GM18505 (cell line): ENCODE measurements at regions not wholly inside any gene's neighbourhood (a gene's known extent, or its start where the extent isn't known, plus 50 kb on each side); places are given as distances from the start of the nearest gene placed in this dataset.
A peak's percentile ranks its signal among the peaks of the same experiment; 100 is the strongest.

Experiments
- ATAC-seq: cut with Tn5 transposase; IDR thresholded peaks from one replicate; pipeline ENCODE4 v1.9.1; 2021; ENCODE audit not compliant: unreplicated experiment
- POLR2A ChIP-seq: IDR thresholded peaks from 4 replicates; pipeline ENCODE4 v1.6.1; 2011; ENCODE audit warnings: borderline replicate concordance; ENCODE audit not compliant: insufficient read depth, insufficient read length; ENCODE audit errors: extremely low read depth

- no peak for ATAC-seq
- no peak for TF ChIP-seq POLR2A
These were observed 239.9 kb upstream of the TRPM3 start for GRCh38 chr9:71361357-71361756.

- TF ChIP-seq POLR2A, result no peak
- ATAC-seq, result no peak
These were observed 235.9 kb upstream of the TRPM3 start for GRCh38 chr9:71357346-71357745.

- no peak for TF ChIP-seq POLR2A
- no peak for ATAC-seq
These were observed 234.5 kb upstream of the TRPM3 start for GRCh38 chr9:71355884-71356283.

- TF ChIP-seq POLR2A, result no peak
- no peak for ATAC-seq
These were observed 232.3 kb upstream of the TRPM3 start for GRCh38 chr9:71353720-71354119.

- no peak for ATAC-seq
These were observed 231.4 kb upstream of the TRPM3 start for GRCh38 chr9:71352837-71353236.

GRCh38 chr9:71349218-71349617 is 227.8 kb upstream of the TRPM3 start:
- ATAC-seq, result no peak
- no peak for TF ChIP-seq POLR2A

More at GRCh38 chr9:71352837-71353236, 231.4 kb upstream of the TRPM3 start:
- TF ChIP-seq POLR2A, result no peak

- no peak for ATAC-seq
- TF ChIP-seq POLR2A, result no peak
These were observed 211.9 kb upstream of the TRPM3 start for GRCh38 chr9:71333321-71333720.

GRCh38 chr9:71331603-71332002 is 210.2 kb upstream of the TRPM3 start:
- ATAC-seq, result no peak
- no peak for TF ChIP-seq POLR2A

- TF ChIP-seq POLR2A, result no peak
- ATAC-seq, result no peak
These were observed 208.5 kb upstream of the TRPM3 start for GRCh38 chr9:71329873-71330272.

- no peak for ATAC-seq
- no peak for TF ChIP-seq POLR2A
These were observed 204.9 kb upstream of the TRPM3 start for GRCh38 chr9:71326360-71326759.

- ATAC-seq, result no peak
- TF ChIP-seq POLR2A, result no peak
These were observed 201.9 kb upstream of the TRPM3 start for GRCh38 chr9:71323357-71323756.

GRCh38 chr9:71322311-71322710 is 200.9 kb upstream of the TRPM3 start:
- no peak for TF ChIP-seq POLR2A
- ATAC-seq, result no peak

- TF ChIP-seq POLR2A, result no peak
- peak; percentile 55 for ATAC-seq
These were observed 187.0 kb upstream of the TRPM3 start for GRCh38 chr9:71308454-71308853.

- ATAC-seq, result no peak
These were observed 184.7 kb upstream of the TRPM3 start for GRCh38 chr9:71306134-71306533.

GRCh38 chr9:71303351-71303750 is 181.9 kb upstream of the TRPM3 start:
- TF ChIP-seq POLR2A, result no peak
- no peak for ATAC-seq

More at GRCh38 chr9:71306134-71306533, 184.7 kb upstream of the TRPM3 start:
- TF ChIP-seq POLR2A, result no peak

GRCh38 chr9:71302776-71303175 is 181.4 kb upstream of the TRPM3 start:
- TF ChIP-seq POLR2A, result no peak
- ATAC-seq, result peak; percentile 67

GRCh38 chr9:71295928-71296327 is 174.5 kb upstream of the TRPM3 start:
- no peak for TF ChIP-seq POLR2A
- ATAC-seq, result no peak
